ENCODE measurements at regions not wholly inside any gene's neighbourhood (a gene's known extent, or its start where the extent isn't known, plus 50 kb on each side); places are given as distances from the start of the nearest gene placed in this dataset.

- TF ChIP-seq CTCF (IDR thresholded peaks at IDR 0.05; ENCODE audit: poor library complexity): no peak
- no peak for TF ChIP-seq EZH2 (IDR thresholded peaks at IDR 0.05; ENCODE audit: borderline replicate concordance)
Observed at GRCh38 chr5:90173299-90174030, 236.1 kb downstream of the CETN3 start.
